ENCODE measurements at regions not wholly inside any gene's neighbourhood (a gene's known extent, or its start where the extent isn't known, plus 50 kb on each side); places are given as distances from the start of the nearest gene placed in this dataset.

GRCh38 chr2:240383099-240383758, 52.2 kb upstream of the GPC1 start:
- H3K9ac ChIP-seq (replicated peaks in 1 of 4; ENCODE audit: extremely low read depth in 1 of 4, low read depth in 3 of 4, low read length in 3 of 4) = no peak overlapping the region
- H4K5ac ChIP-seq (ENCODE audit: insufficient read length, low read depth, low read length) = no peak overlapping the region
- DNase-seq (ENCODE audit: low read depth in 1 of 2, low spot score in 2 of 2) (no peak), FAIRE-seq (no peak)
- no peaks in the 10 kb centered on the region for H4K20me1 ChIP-seq (replicated peaks in 1 of 2; ENCODE audit: control insufficient read depth in 1 of 2, insufficient read depth in 2 of 2, low read length in 2 of 2)
- H2BK15ac ChIP-seq (ENCODE audit: low read length) = no peak overlapping the region
- no peak overlapping the region for H4K91ac ChIP-seq (replicated peaks; ENCODE audit: insufficient read length, low read length)
- H3K9me3 ChIP-seq (ENCODE audit: insufficient read depth in 2 of 2, low read depth in 1 of 2, low read length in 1 of 2) = no peaks in the 10 kb centered on the region; a peak in 1 of 4 replicates
- H3K4me1 ChIP-seq (replicated peaks in 1 of 4; ENCODE audit: control insufficient read depth in 3 of 4, insufficient read depth in 4 of 4, low read length in 3 of 4) = no peaks in the 10 kb centered on the region
- no peak overlapping the region for H2BK5ac ChIP-seq (ENCODE audit: low read depth, low read length)
- POLR2A ChIA-PET (ENCODE audit: partially characterized antibody) = no interaction called here
- H3K27me3 ChIP-seq (replicated peaks in 1 of 4; ENCODE audit: control insufficient read depth in 3 of 4, extremely low read depth in 1 of 4, insufficient read depth in 3 of 4, low read length in 3 of 4) = peaks cover 0 to 2% (median 0%) of the 10 kb centered on the region in 4 experiments; a peak in 1 of 7 replicates
- H3K79me2 ChIP-seq (ENCODE audit: control insufficient read depth in 1 of 2, insufficient read depth in 2 of 2, low read length in 2 of 2) = no peaks in the 10 kb centered on the region
- H3K18ac ChIP-seq (ENCODE audit: extremely low read depth, low read length) = no peak overlapping the region
- H3K4ac ChIP-seq (replicated peaks; ENCODE audit: insufficient read length, low read depth, low read length) = no peak overlapping the region
- no peak overlapping the region for H2AK5ac ChIP-seq (ENCODE audit: low read depth, low read length)
- no peak overlapping the region for H3K14ac ChIP-seq (ENCODE audit: insufficient read length)
- no peaks in the 10 kb centered on the region for H3K36me3 ChIP-seq (ENCODE audit: control insufficient read depth in 2 of 4, insufficient read depth in 4 of 4, low read length in 3 of 4)
- H4K8ac ChIP-seq (ENCODE audit: extremely low read depth, insufficient read depth, low read length) = no peak overlapping the region
- H3K4me2 ChIP-seq (ENCODE audit: insufficient read depth in 1 of 2, low read depth in 2 of 2, low read length in 2 of 2) = no peak overlapping the region
- CTCF ChIA-PET (ENCODE audit: partially characterized antibody) = no interaction called here
- H2BK12ac ChIP-seq (ENCODE audit: low read depth, low read length) = no peak overlapping the region
- no peak overlapping the region for H3K27ac ChIP-seq (ENCODE audit: low read depth, low read length)
- no peak overlapping the region for H2BK20ac ChIP-seq (ENCODE audit: low read length)
- no peaks in the 10 kb centered on the region for H3K79me1 ChIP-seq (ENCODE audit: low read depth, low read length)
- H3K23me2 ChIP-seq (ENCODE audit: low read depth, low read length) = no peaks in the 10 kb centered on the region
- H2BK120ac ChIP-seq (replicated peaks; ENCODE audit: low read depth, low read length) = no peak overlapping the region
- H3K56ac ChIP-seq (replicated peaks; ENCODE audit: insufficient read length, low read depth, low read length) = no peak overlapping the region
- H2AFZ ChIP-seq (ENCODE audit: low read length) = no peak overlapping the region
- no peak overlapping the region for H3K23ac ChIP-seq (ENCODE audit: insufficient read length)
- WGBS, 2 experiments (ENCODE audit: extremely low coverage in 1 of 2, insufficient coverage in 1 of 2, insufficient read length in 1 of 2, insufficient replicate concordance in 2 of 2, low coverage in 1 of 2, low lambda C conversion rate in 2 of 2, missing lambda C conversion rate in 1 of 2) = 91% methylated on average over 15 of the region's 17 CpGs; no CpG with 5 or more reads in 1 of the 2 experiments
- no peak for TF ChIP-seq NANOG (IDR thresholded peaks at IDR 0.05; ENCODE audit: insufficient read depth, low read depth, low read length, poor library complexity, severe bottlenecking)
- TF ChIP-seq BCL11A (IDR thresholded peaks at IDR 0.05; ENCODE audit: low read depth in 2 of 2, low read length in 2 of 2) = no peak
- TF ChIP-seq FOSL1 (IDR thresholded peaks at IDR 0.05; ENCODE audit: insufficient read depth, low read depth, low read length) = no peak
- no peak for TF ChIP-seq ATF3 (IDR thresholded peaks at IDR 0.05; ENCODE audit: insufficient read depth, low read depth, low read length)
- TF ChIP-seq TBP (IDR thresholded peaks at IDR 0.05; ENCODE audit: low read depth, low read length) = no peak
- no peak for TF ChIP-seq TEAD4 (IDR thresholded peaks at IDR 0.05; ENCODE audit: low read depth, low read length)
- no peak for TF ChIP-seq TAF1 (IDR thresholded peaks at IDR 0.05; ENCODE audit: low read depth, low read length)
- TF ChIP-seq EZH2 (IDR thresholded peaks at IDR 0.05; ENCODE audit: low read depth, low read length, severe bottlenecking) = no peak
- no peak for TF ChIP-seq POLR2A (IDR thresholded peaks at IDR 0.05; ENCODE audit: control extremely low read depth in 1 of 2, low read depth in 2 of 2, low read length in 2 of 2)
- no peak for TF ChIP-seq BACH1 (IDR thresholded peaks at IDR 0.05; ENCODE audit: low read length)
- TF ChIP-seq PHF8 (conservative IDR thresholded peaks at IDR 0.05; ENCODE audit: low read depth, low read length) = no peak
- no peak for TF ChIP-seq MAX (IDR thresholded peaks at IDR 0.05)
- no peak for TF ChIP-seq KDM1A (IDR thresholded peaks at IDR 0.05; ENCODE audit: borderline replicate concordance, low read length)
- no peak overlapping the region for H3K4me3 ChIP-seq (ENCODE audit: extremely low read depth in 1 of 4, insufficient read depth in 2 of 4, low read depth in 3 of 4, low read length in 4 of 4)

Data from H1 (cell line).